ENCODE measurements at regions not wholly inside any gene's neighbourhood (a gene's known extent, or its start where the extent isn't known, plus 50 kb on each side); places are given as distances from the start of the nearest gene placed in this dataset.

DNA sequence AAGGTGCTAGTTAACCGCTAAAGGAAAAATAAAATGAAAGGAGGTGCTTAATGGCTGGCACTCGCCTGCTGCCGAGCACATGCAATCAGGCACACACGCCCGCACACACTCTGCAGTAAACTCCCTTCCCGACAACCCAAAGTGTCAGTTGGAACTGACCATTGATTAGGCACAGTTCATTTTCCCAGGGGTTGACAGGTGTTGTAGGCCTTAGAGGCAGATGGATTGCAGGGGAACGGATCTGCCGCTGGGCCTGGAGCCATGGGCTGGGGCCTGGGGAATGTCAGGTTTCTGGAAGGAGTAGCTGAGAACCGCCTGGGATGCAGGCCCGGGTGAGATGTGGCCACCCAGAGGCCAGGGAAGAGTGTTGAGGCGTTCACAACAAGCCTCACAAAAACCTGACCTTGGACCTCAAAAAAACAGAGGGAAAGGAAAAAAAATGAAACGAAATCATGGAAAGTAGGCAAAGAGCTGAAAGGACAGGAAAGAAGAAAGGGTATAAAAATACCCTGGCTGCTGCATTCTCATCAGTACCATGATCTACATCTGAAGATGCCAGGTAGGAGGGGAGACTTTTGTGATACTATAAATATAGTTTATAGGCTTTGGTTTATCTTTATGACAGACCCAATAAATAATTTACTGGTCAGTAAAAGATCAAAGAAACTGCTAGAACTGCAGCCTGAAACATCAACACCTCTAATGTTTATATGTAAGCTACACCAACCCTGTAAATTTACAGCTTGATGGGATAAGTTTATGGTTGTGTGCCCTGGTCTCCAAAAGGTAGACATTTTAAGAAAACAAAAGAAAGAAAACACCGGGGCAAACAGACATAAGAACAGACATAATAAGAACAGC is 313.4 kb downstream of the BUD13 start:
- Histone ChIP-seq H3K27me3 (no peaks in the 10 kb centered on the region), H3K4me1 (no peaks in the 10 kb centered on the region), H3K27ac (no peak overlapping the region), H3K36me3 (no peaks in the 10 kb centered on the region), H3K4me3 (no peak overlapping the region), H3K9me3 (no peaks in the 10 kb centered on the region)
- no peak for DNase-seq (ENCODE audit: low spot score in 2 of 2)
- 56% methylated on average over 12 to 13 of the region's 13 CpGs for WGBS, 2 donors
- TF ChIP-seq, protein P1, sequence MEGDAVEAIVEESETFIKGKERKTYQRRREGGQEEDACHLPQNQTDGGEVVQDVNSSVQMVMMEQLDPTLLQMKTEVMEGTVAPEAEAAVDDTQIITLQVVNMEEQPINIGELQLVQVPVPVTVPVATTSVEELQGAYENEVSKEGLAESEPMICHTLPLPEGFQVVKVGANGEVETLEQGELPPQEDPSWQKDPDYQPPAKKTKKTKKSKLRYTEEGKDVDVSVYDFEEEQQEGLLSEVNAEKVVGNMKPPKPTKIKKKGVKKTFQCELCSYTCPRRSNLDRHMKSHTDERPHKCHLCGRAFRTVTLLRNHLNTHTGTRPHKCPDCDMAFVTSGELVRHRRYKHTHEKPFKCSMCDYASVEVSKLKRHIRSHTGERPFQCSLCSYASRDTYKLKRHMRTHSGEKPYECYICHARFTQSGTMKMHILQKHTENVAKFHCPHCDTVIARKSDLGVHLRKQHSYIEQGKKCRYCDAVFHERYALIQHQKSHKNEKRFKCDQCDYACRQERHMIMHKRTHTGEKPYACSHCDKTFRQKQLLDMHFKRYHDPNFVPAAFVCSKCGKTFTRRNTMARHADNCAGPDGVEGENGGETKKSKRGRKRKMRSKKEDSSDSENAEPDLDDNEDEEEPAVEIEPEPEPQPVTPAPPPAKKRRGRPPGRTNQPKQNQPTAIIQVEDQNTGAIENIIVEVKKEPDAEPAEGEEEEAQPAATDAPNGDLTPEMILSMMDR (IDR thresholded peaks at IDR 0.05) = no peak
- TF ChIP-seq EP300 (IDR thresholded peaks at IDR 0.05) (no peak), POLR2A (IDR thresholded peaks at IDR 0.05) (no peak)

DNA sequence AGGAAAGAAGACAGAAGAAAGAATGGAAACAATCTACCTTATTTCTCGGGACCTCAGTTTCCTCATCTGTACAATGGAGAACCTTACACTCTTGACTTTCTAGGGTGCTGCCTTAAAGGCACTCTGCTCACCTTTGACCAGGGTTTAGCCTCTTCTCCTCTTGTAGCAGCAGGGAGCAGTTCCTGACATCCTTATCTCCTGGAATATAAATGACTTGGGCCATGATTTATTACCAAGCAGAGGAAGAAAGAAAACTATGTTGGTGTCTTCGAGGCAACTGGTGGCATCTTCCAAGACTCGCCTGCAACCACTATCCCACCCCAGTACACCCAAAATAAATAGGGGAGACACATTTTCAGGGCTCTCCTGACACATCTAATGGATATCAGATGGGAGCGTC is 314.2 kb downstream of the BUD13 start:
- TF ChIP-seq POLR2A (IDR thresholded peaks at IDR 0.05) = no peak
- TF ChIP-seq, protein P1 (IDR thresholded peaks at IDR 0.05) = no peak
- no peak for TF ChIP-seq EP300 (IDR thresholded peaks at IDR 0.05)
- WGBS, 2 donors = 73 to 78% methylated on average over 4 of the region's 4 CpGs

DNA sequence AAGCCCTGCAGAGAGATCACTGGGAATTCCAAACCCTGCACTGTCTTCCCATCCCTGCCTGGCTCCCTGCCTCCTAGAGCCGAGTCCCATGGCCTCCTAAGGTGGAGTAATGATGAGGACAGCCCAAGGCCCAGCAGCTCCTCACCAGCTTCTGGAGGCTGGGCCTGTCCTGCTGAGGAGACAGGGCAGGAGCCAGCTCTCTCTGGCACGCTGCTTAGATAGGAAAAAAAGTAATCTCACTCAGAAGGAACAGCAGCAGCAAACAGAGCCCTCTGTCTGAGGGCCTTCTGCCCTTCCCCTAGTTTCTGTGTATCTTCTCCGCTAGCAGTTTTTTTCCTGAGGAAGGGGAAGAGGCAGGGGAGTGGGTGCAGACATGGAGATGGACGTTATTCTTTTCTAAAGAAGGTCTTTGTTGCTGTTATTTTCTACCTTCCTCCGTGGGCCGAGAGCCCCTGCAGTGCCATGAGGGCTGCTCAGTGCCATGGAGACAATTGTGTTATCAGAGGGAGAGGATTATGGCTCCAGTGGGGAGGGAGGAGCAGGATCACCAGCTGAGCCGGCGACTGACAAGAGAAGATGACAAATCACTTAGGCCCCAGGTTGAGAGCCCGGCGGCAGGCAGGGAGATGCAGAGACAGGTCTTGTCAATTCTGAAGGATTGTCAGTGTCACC is 315.3 kb downstream of the BUD13 start:
- no peaks in the 10 kb centered on the region for H3K27me3 ChIP-seq
- no peak for DNase-seq (ENCODE audit: low spot score in 2 of 2)
- no peak overlapping the region for H3K27ac ChIP-seq
- H3K4me1 ChIP-seq = no peaks in the 10 kb centered on the region
- WGBS, 2 donors = 60 to 62% methylated on average over 10 of the region's 10 CpGs
- H3K4me3 ChIP-seq = no peak overlapping the region
- TF ChIP-seq, protein P1 (IDR thresholded peaks at IDR 0.05) = no peak
- no peak for TF ChIP-seq POLR2A (IDR thresholded peaks at IDR 0.05)
- TF ChIP-seq EP300 (IDR thresholded peaks at IDR 0.05) = no peak
- H3K36me3 ChIP-seq = no peaks in the 10 kb centered on the region
- no peaks in the 10 kb centered on the region for H3K9me3 ChIP-seq

More for the DNA sequence above, 314.2 kb downstream of the BUD13 start:
- DNase-seq (ENCODE audit: low spot score in 2 of 2) = no peak
- no peak overlapping the region for H3K27ac ChIP-seq
- H3K36me3 ChIP-seq = no peaks in the 10 kb centered on the region
- H3K4me3 ChIP-seq = no peak overlapping the region
- no peaks in the 10 kb centered on the region for H3K27me3 ChIP-seq
- no peaks in the 10 kb centered on the region for H3K9me3 ChIP-seq
- H3K4me1 ChIP-seq = no peaks in the 10 kb centered on the region

DNA sequence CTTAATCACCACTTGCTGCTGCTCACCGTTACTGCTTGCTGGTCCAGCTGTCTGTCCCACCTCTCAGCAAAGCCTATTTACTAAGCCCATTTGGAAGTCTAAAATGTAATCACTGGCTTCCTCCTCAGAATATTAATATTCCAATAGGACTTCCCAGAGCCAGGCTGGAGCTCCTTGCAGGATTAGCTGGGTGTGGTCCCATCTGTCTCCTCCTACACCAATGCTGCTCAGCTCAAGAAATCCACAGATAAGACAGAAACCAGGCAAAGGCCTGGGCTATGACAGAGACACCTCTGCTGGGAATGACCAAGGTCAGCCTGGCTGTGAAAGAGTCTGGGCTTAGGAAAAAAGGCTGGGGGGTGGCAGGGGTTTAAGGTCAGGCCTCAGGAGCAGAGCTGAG is 317.8 kb downstream of the BUD13 start:
- peaks cover 0 to 18% (median 0%) of the 10 kb centered on the region in 4 donors for H3K9me3 ChIP-seq
- H3K27ac ChIP-seq = no peak overlapping the region
- H3K4me3 ChIP-seq = no peak overlapping the region
- WGBS, 2 donors = 82 to 93% methylated on average over 1 of the region's 1 CpG
- H3K27me3 ChIP-seq = no peaks in the 10 kb centered on the region
- no peaks in the 10 kb centered on the region for H3K36me3 ChIP-seq
- no peak for DNase-seq (ENCODE audit: low spot score in 2 of 2)
- no peaks in the 10 kb centered on the region for H3K4me1 ChIP-seq
- TF ChIP-seq, protein P1 (IDR thresholded peaks at IDR 0.05) = no peak
- TF ChIP-seq EP300 (IDR thresholded peaks at IDR 0.05) (no peak), POLR2A (IDR thresholded peaks at IDR 0.05) (no peak)
